Gastroesophageal sphincter (tissue), 3 donors: ENCODE measurements at regions not wholly inside any gene's neighbourhood (a gene's known extent, or its start where the extent isn't known, plus 50 kb on each side); places are given as distances from the start of the nearest gene placed in this dataset.

Source experiments
- CTCF ChIP-seq, 4 experiments: fragments of 200-600 bp in 2 of 4; fragments of 450-650 bp in 2 of 4; sonication (generic) in 1 of 4; IDR thresholded peaks; one replicate each; pipeline ENCODE4 v1.5.1; 2017 to 2019; ENCODE audit warnings: antibody characterized with exemption in 4 of 4, mild to moderate bottlenecking in 2 of 4, moderate library complexity in 2 of 4
- POLR2A ChIP-seq, 2 donors: fragments of 450-650 bp; IDR thresholded peaks; one replicate each; pipeline ENCODE4 v1.6.1; 2017; ENCODE audit warnings: antibody characterized with exemption in 2 of 2, mild to moderate bottlenecking in 2 of 2, moderate library complexity in 1 of 2

- TF ChIP-seq CTCF (IDR thresholded peaks at IDR 0.05): no peak
- no peak for TF ChIP-seq POLR2A (IDR thresholded peaks at IDR 0.05)
Observed at GRCh38 chr2:2527148-2527547, 196.1 kb upstream of the MYT1L start.
